T follicular helper cell (primary cell): ENCODE measurements at regions not wholly inside any gene's neighbourhood (a gene's known extent, or its start where the extent isn't known, plus 50 kb on each side); places are given as distances from the start of the nearest gene placed in this dataset.

Source experiments
- DNase-seq: peaks from one replicate; pipeline ENCODE4 v3.0.0-alpha.2; 2020; ENCODE audit warnings: low read depth

DNA sequence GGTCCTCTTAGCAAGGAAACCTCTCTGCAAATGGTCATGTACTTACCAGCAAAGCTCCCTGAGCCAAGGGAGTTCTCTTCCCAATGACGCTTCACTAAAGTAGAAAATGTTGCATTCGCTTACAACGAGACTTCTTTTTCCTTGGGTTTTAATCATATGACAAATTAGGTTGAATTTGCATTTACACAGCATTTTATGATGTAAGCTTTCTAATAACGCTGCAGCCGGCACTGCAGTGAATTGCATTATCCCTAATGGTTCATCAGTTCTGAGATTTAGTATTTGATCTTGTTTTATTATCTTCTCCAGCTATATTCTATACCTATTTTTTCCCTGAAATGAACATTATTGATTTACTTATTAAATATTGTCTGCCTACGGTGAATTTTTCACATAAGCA, 339.3 kb upstream of the PFKP start:
- DNase-seq: no peak

DNA sequence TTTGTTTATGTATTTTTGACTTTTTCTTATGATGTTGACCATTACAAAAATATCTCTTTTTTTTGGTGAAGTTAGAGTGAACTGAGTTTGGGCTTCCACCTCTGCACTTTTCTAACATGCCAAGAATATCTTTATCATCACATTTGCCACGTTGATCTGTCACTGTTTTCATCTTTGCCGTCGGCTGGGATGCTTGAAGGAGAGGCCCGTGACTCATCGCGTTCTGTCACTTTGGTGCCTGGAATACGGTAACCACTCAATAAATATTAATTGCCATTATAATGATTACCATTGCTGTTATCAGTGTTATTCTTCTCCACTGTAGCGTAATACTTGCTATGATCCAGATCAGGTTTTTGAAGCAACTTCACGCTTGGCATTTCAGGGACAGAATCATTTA, 350.8 kb upstream of the PFKP start:
- no peak for DNase-seq

DNA sequence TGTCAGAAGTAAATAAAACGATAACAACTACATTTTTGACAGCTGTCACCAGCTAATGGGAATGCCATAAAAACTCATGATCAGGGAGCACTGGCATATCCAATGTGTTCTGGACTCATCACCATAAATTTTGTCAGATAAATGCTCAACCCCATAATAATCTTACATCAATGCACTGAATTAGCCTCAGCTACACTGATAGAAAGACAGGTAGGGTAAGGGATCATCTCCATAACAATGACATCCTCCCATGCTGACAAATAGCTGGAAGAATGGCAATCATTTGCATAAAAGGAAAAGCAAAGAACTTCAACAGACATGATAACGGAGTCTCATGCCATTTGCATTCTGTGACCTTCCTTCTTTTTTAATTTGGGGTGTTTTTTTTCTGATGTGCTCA, 352.8 kb upstream of the PFKP start:
- no peak for DNase-seq

DNA sequence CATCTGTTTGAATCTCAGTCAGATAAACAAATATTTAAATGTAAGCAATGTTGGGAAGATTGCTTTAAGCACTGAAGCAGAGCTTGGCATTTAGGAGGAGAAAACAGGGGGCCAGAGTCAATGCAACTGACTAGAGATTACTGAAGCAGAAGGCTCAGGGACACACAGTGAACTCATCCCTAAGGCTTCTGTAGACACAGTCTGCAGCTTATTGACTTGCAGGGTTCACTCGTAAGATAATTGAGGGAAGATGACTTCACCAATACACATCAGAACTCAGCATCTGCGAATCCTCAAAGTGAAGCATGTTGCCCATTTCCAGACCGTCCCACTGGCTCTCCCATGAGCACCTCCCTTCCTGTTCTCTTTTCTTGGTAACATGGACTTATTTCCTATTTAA, 363.4 kb upstream of the PFKP start:
- no peak for DNase-seq

DNA sequence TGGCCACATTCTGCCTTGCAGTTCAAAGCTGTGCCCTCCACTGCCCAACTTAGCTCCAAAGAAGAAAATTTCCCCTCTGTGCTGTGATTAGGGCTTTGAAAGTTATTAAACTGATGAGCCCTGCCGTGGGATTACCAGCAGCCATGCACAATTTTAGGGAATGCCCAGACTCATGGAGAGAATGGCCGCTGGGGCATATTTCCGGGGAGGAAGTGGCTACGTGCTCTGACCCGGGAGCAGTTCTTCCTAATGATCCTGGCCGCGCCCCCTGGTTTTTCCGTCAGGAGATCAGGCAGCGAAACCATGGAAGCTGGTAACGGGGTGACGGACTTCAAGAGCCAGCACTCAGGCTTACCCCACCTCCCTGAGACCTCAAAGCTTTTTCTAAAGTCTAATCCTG, 365.5 kb upstream of the PFKP start:
- no peak for DNase-seq

DNA sequence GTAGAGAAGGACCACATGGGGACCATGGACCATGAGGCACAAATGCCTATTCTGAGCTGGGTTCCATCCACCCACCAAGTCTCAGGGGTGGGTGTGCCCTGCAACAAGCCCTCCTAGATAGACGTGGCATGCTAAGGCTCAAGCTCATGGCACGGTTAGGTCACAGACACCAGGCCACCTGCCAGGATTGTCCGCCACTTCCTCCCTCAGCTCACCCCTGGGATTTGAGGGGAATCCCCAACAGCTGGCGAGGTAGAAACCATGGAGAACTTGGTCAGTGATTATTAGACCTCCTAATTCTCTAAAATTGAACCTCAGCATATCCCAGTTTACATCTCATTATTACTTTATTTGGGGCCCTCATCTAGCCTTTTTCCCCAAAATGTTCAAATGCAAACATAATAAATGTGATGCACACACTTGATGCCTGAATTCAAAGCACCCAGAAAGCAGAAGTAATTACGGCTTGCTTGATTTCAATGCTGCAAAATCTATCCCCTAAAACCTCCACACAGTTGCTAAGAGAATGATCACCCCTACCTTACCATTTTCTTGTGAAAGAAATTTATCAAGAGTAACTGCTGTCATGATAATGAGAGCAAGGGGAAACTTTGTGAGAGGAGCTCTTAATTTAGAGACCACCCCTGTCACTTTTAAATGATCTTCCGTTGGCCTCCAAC, 366.6 kb upstream of the PFKP start:
- no peak for DNase-seq

DNA sequence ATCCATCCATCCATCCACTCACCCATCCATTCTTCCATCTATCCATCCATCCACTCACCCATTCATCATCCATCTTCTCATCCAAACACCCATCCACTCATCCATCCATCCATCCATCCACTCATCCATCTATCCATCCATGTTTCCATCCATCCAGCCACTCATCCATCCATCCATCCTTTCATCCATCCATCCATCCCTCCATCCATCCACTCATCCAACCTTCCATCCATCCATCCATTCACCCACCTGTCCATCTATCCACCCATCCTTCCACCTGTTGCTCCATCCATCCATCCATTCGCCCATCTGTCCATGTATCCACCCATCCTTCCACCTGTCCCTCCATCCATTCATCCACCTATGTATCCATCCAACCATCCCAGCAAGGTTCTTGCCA, 378.4 kb upstream of the PFKP start:
- no peak for DNase-seq

DNA sequence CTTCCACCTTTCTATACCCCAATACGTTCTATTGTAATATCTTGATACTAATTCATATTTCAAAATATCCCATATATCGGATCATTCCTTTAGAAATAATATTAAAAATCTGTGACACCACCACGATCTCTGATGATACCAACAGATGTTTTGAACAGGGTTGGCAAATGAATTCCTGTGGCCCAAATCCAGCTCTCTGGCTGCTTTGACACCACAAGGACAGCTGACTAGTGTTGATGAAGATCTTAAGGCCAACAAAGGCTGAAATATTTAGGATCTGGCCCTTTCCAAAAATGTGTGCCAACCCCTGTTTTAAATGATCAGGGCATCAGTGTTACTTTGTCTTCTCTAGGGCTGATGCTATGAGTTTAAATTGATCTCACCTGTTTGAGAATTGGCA, 380.7 kb upstream of the PFKP start:
- DNase-seq: no peak

DNA sequence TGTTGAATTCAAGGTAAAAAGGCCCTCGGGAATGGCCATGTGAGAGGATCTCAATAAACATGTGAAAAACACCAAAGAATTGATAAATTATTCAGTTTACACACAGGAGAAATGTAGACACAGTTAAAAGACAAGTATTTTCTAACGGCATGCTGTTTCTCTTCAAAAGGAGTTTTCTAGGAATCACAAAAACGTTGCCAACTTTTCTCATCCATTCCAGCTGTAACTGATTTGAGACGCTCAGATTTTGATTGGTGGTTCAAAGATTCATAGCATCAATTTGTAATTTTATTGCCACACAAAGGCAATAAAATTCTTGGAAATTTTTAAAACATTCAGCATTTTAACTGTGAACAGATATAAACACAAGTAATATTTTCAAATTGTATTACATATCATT, 384.9 kb upstream of the PFKP start:
- DNase-seq: no peak

DNA sequence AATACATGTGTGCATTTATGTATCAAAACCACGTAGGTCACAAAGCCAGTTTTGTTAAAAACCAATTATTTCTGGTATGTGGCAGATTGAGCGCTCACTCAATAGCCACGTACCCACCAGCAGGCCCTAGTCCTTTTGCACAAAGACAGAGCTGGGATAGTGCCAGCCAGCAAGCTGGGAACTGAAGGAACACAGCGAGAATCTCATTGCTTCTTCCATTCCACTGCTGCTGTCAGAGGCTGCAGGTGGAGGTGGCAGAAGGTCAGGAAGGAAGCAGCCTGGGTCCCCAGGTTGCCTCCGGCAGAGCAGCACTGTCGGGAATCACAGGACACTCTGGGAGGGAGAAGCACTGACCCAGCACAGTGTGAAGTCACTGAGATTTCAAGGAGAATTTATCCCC, 385.5 kb upstream of the PFKP start:
- DNase-seq: no peak

DNA sequence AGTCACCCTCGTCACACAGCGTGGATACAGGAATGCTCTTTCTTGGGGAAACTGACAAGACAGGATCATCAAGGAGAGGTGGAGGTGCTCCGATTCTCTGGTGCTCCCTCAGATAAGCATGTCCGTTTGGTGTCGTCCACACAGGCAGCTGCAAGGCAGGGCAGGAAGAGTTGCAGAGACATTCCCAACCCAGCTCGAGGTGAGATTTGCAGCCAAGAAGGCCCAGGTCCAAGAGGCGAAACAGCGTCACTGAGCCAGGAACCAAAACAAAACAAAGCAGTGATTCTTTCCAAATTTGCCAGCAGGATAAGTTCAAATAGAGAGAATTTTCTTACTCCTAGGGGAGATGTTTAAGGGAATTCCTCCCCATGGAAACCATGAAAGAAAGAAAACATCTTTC, 386.5 kb upstream of the PFKP start:
- DNase-seq: no peak

DNA sequence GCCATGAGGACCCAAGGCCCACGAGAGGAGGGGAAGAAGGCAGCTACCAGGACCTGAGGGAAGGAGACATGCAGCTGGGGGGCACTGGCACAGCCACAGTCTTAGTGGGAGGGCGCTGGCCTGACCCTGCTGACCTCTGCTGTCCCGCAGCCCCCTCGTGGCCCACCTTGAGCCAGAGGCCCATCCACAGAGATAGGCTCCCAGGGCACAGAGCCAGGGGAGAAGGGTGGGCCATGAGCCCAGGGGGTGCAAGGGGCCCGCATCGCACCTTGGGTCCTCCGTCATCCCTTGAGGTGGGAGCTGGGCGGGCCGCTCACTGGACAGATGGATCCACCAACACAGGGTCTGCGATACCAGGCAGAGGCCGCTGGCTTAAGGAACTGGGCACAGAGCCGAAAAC, 387.7 kb upstream of the PFKP start:
- DNase-seq: no peak

DNA sequence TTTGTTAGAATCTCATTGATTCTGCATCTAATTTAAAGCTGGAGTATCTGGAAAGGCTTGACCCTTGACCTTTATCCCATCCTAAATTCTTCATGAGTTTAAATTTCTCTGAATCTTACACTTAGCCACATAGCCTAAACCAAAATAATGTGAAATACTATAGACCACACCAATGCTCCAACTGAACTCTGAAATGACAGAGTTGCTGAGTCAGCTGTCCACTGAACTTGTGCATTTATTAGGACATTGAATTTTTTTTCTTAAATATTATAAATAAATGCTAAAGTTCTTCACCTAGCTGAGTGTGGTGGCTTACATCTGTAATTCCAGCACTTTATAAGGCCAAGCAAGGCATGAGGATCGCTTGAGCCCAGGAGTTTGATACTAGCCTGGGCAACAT, 390.9 kb upstream of the PFKP start:
- no peak for DNase-seq

DNA sequence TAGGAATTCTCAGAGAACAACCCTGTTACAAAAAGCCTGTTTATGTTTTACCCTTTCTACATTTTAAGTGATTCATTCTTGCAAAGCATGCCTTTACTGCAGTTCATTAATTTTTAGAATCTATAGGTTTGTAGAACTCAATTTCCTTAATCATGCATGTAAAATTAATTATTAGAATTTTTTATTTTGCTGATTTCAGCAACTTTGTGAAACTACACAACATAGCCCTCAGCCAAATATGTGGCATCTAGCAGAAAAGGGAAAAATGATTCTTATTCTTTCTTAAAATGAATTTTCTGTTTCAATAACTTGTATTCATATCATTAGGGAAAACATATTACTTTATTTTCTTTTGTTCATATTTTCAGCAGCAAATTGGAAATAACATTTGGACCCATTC, 392.9 kb upstream of the PFKP start:
- no peak for DNase-seq

DNA sequence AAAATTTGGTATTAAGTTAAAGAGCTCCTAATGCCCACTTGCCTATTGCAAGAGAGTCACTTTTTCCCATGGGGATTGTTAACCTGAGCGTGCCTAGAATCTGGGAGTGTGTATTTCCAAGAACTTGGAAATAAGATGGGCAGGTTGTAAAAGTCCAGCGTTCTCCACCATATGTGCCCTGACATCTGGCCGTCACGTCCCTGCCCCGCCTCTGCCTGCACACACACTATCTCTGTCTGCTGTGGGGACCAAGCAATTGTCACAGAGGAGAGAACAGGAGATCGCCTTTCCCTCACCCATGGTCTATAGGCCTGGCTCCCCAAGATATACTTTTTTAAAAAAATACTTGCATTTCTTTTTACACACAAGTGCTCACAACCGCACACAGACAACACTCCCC, 396.5 kb upstream of the PFKP start:
- no peak for DNase-seq

DNA sequence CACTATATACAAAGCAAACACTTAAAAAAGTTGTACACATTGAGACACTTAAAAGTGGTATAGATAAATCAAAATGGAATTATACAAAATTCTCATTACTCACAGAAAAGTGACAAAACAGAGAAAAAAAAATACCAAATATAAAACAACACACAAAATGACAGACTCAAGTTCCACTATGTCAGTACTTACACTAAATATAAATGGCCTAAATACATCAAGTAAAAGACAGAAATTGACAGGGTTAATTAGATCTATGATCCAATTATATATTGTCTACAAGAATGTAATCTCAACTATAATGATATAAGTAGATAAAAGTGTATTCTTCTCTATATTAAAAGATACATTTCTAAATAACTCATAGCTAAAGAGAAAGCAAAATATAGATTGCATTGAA, 401.6 kb upstream of the PFKP start:
- no peak for DNase-seq

DNA sequence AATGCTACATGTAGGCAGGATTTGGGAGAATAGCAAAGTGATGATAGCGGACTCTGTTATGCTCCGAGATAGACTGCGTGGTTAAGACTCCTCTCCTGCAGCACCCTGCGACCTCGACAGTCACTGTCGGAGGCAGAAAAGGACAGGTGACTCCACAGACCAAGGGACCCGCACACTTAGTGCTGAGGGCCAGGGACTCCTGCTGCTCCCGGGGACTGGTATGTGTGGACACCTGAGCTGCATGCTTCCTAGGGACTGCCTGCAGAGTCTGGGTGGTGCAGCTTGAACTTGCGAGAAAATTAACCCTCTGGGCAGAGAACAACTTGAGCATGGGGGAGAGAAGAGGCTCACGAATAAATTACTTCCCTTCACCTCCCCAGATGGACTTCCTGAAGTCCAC, 407.1 kb upstream of the PFKP start:
- DNase-seq: no peak

DNA sequence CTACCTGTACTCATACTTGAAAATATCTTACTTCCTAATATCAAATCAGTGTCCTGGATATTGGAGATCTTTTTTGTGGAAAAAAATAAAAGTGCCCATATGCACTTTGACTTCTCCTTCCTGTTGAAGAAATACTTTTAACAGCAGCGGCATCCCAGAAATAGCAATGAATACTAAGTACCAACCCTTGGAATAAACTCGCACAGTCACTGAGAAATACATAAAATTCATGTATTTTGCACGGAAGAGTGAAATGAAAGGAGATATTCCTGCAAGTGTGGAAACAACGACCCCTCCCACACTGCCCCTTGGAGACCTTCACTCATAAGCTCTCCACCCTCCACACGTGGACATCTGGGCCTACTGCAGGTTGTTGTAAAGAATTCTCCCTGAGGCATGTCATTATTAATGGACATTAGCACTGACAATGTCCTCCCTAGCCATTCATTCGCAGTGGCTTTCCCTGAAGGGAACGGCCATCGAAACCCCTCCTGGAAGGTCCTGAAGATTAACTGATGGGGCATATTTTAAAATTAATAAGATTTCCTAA, 407.6 kb upstream of the PFKP start:
- no peak for DNase-seq

DNA sequence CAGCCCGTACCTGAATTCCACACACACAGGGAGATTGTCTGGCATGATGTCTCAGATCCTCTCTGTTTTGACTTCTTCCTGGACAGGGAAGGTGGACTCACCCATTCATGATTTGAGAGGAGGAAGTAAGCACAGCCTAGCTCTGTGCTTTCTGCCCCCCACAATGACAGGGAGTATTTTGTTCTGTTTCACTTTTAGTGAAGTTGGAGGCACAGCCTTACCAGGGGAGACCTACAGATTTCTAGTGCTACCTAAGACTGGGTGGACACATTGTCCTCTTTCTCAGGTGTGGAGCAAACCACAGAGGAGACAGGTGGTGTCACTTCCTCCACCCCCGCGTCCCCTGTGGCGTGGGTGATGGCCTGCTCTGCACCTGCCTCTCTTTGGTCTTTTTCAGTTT, 408.6 kb upstream of the PFKP start:
- DNase-seq: no peak

DNA sequence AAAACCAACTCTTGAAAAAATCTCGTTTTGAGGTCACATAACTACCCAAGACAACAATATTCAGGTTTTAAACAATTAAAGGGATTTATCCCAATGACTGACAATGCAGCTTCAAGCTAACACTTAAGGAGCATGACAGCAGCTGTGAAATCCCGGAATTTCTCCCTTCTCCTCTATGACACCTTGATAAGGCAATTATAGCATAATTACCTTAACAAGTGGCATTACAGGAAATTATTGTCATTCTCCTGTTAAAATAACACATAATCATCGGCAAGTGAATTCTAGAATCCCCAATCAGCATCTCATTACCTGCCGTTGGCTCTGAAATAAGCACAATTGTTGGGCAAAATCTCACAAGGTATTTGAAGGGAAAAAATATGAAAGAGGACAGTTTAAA, 417.0 kb upstream of the PFKP start:
- no peak for DNase-seq

DNA sequence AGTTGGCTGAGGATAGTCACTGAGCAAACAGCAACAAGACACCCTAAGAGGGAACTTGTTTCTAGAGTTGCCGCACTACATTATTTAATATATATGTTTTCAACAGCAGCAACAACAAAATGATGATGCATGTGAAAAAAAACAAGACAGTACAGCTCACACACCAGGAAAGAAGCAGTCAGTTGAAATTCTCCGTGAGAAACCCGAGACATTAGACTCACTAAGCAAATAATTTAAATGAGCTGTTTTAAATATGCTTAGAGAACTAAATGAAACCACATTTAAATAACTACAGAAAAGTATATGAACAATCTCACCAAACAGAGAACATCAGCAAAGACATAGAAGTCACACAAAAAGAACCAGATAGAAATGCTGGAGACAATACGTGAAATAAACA, 426.3 kb upstream of the PFKP start:
- no peak for DNase-seq

DNA sequence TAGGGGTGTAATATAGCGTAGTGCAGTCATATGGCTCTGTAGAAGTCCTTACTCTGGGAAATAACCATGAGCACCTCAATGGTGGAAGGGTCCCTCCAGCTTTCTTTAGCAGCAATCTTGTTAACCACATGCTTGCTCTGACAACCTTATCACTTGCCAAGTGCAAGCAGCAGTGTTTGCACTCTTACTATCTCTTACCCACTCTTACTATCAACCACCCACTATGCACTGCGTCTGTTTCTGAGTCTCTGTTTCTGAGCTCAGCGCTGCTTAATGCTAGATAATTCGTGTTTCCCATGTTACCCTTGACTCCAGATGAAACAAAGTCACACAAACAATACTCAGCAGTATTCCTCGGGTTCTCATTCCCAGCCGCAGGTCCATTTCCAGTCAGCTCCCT, 433.7 kb upstream of the PFKP start:
- DNase-seq: no peak

DNA sequence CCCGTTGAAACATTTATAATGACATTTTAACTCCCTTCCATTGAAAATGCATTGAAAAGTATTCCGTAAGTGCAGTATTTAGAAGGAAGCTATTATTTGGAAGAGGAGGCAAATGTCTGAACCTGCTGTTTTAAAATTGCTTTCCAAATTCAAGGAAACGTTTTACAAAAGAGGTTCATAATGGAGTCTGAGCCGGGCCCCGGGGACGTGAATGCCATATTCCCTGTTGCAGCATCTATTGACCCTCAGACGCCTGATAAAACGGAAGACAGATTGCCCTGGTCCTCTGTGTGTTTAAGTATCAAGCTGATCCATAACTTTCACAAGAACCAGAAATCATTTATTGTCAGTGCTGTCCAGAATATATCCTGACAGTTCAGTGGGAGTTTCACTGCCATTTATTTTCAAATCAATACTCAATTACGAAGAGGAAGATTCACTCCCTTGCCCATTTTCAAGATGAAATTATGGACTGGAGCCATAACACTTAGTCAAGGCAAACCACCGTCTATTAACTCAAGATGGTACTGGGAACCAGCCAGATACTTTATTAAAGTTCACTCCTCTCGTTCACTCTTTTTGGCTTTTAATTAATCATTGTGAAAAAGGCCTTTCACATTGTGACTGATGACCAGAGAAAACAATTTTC, 435.7 kb upstream of the PFKP start:
- DNase-seq: no peak

DNA sequence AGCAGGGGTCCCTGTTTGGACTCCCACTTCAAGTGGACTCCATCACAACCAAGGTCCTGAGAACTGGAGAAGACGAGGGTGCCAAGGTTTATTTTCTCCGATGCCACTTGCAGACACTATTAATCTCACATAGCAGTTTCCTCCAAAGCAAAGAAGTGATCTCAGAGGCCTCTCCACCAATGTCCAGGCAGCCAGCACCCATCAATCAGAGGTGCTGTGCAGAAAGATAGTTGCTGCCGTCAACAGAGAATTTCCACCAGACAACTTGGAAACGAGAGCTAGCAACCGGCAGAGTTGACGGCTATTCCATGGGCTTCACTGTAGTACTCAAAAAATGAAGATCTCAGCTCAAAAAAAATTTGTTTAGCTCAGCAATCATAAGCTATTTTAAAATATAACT, 438.6 kb upstream of the PFKP start:
- no peak for DNase-seq
